NOMO-1 (cell line): ENCODE measurements at regions not wholly inside any gene's neighbourhood (a gene's known extent, or its start where the extent isn't known, plus 50 kb on each side); places are given as distances from the start of the nearest gene placed in this dataset.
"Not testable (repeated sequence)": the region's sequence is repeated elsewhere in the genome, so short reads cannot be mapped to it uniquely, and the experiment has no call there.

ENCODE experiments used
- DNase-seq, 2 experiments: peaks; one replicate each; lab custom pipeline; 2025; ENCODE audit not compliant: unreplicated experiment in 2 of 2; lab: John Stamatoyannopoulos, UW

GRCh38 chr18:43341014-43341413, 63.7 kb upstream of the SYT4 start:
- no peak for DNase-seq

- no peak for DNase-seq
Observed at GRCh38 chr18:43350176-43350575, 72.9 kb upstream of the SYT4 start.

- no peak for DNase-seq
Observed at GRCh38 chr18:43364535-43364934, 87.2 kb upstream of the SYT4 start.

GRCh38 chr18:43367895-43368294, 90.6 kb upstream of the SYT4 start:
- DNase-seq = no peak

- DNase-seq = not testable (repeated sequence)
Observed at GRCh38 chr18:43369311-43369710, 92.0 kb upstream of the SYT4 start.

- DNase-seq = no peak
Observed at GRCh38 chr18:43372773-43373172, 95.5 kb upstream of the SYT4 start.

- DNase-seq = no peak
Observed at GRCh38 chr18:43380104-43380672, 102.9 kb upstream of the SYT4 start.

- no peak for DNase-seq
Observed at GRCh38 chr18:43382641-43383403, 105.5 kb upstream of the SYT4 start.

GRCh38 chr18:43389163-43389562, 111.9 kb upstream of the SYT4 start:
- no peak for DNase-seq

GRCh38 chr18:43392168-43392567, 114.9 kb upstream of the SYT4 start:
- DNase-seq = no peak

- DNase-seq = no peak
Observed at GRCh38 chr18:43393174-43393573, 115.9 kb upstream of the SYT4 start.

GRCh38 chr18:43396266-43396665, 119.0 kb upstream of the SYT4 start:
- DNase-seq = no peak

- no peak for DNase-seq
Observed at GRCh38 chr18:43398601-43399000, 121.3 kb upstream of the SYT4 start.

GRCh38 chr18:43405097-43405496, 127.8 kb upstream of the SYT4 start:
- peak in 1 of 2 experiments; percentile 0 for DNase-seq

GRCh38 chr18:43414006-43414405, 136.7 kb upstream of the SYT4 start:
- DNase-seq = no peak

- no peak for DNase-seq
Observed at GRCh38 chr18:43420091-43420490, 142.8 kb upstream of the SYT4 start.

- DNase-seq = no peak
Observed at GRCh38 chr18:43420950-43421349, 143.7 kb upstream of the SYT4 start.

GRCh38 chr18:43422518-43422917, 145.2 kb upstream of the SYT4 start:
- DNase-seq = no peak

- DNase-seq = no peak
Observed at GRCh38 chr18:43435851-43436250, 158.6 kb upstream of the SYT4 start.

GRCh38 chr18:43442131-43442530, 164.8 kb upstream of the SYT4 start:
- DNase-seq = no peak

GRCh38 chr18:43442571-43442970, 165.3 kb upstream of the SYT4 start:
- no peak for DNase-seq

- no peak for DNase-seq
Observed at GRCh38 chr18:43465483-43465882, 188.2 kb upstream of the SYT4 start.

GRCh38 chr18:43471873-43472272, 194.6 kb upstream of the SYT4 start:
- no peak for DNase-seq
